HG02678 (cell line): ENCODE measurements at regions not wholly inside any gene's neighbourhood (a gene's known extent, or its start where the extent isn't known, plus 50 kb on each side); places are given as distances from the start of the nearest gene placed in this dataset.
"Not testable (repeated sequence)": the region's sequence is repeated elsewhere in the genome, so short reads cannot be mapped to it uniquely, and the experiment has no call there.

ENCODE experiments used
- ATAC-seq: cut with Tn5 transposase; IDR thresholded peaks from one replicate; pipeline ENCODE4 v1.9.1; 2021; ENCODE audit warnings: mild to moderate bottlenecking, moderate library complexity; ENCODE audit not compliant: unreplicated experiment

GRCh38 chrX:13428053-13428786 lies 108.4 kb upstream of the ATXN3L start:
- no peak for ATAC-seq

GRCh38 chrX:13427441-13428052 lies 107.7 kb upstream of the ATXN3L start:
- no peak for ATAC-seq

GRCh38 chrX:13420545-13421183 lies 100.8 kb upstream of the ATXN3L start:
- peak; percentile 44 for ATAC-seq

- no peak for ATAC-seq
Measured at GRCh38 chrX:13419918-13420317, 100.1 kb upstream of the ATXN3L start.

GRCh38 chrX:13419276-13419675 lies 99.4 kb upstream of the ATXN3L start:
- no peak for ATAC-seq

- ATAC-seq = no peak
Measured at GRCh38 chrX:13418126-13419097, 98.6 kb upstream of the ATXN3L start.

GRCh38 chrX:13415509-13415908 lies 95.7 kb upstream of the ATXN3L start:
- ATAC-seq = no peak

- ATAC-seq = no peak
Measured at GRCh38 chrX:13414006-13414647, 94.3 kb upstream of the ATXN3L start.

- ATAC-seq = no peak
Measured at GRCh38 chrX:13412208-13412600, 92.4 kb upstream of the ATXN3L start.

- no peak for ATAC-seq
Measured at GRCh38 chrX:13411496-13412207, 91.8 kb upstream of the ATXN3L start.

GRCh38 chrX:13408599-13408998 lies 88.7 kb upstream of the ATXN3L start:
- ATAC-seq = not testable (repeated sequence)

GRCh38 chrX:13404777-13405176 lies 84.9 kb upstream of the ATXN3L start:
- ATAC-seq = not testable (repeated sequence)

- no peak for ATAC-seq
Measured at GRCh38 chrX:13404364-13404763, 84.5 kb upstream of the ATXN3L start.

- ATAC-seq = no peak
Measured at GRCh38 chrX:13401724-13402123, 81.9 kb upstream of the ATXN3L start.

GRCh38 chrX:13398839-13399238 lies 79.0 kb upstream of the ATXN3L start:
- no peak for ATAC-seq

GRCh38 chrX:13397878-13398818 lies 78.3 kb upstream of the ATXN3L start:
- no peak for ATAC-seq

- ATAC-seq = no peak
Measured at GRCh38 chrX:13396924-13397323, 77.1 kb upstream of the ATXN3L start.

GRCh38 chrX:13389501-13389900 lies 69.6 kb upstream of the ATXN3L start:
- ATAC-seq = no peak
